ENCODE measurements at regions not wholly inside any gene's neighbourhood (a gene's known extent, or its start where the extent isn't known, plus 50 kb on each side); places are given as distances from the start of the nearest gene placed in this dataset.

DNA sequence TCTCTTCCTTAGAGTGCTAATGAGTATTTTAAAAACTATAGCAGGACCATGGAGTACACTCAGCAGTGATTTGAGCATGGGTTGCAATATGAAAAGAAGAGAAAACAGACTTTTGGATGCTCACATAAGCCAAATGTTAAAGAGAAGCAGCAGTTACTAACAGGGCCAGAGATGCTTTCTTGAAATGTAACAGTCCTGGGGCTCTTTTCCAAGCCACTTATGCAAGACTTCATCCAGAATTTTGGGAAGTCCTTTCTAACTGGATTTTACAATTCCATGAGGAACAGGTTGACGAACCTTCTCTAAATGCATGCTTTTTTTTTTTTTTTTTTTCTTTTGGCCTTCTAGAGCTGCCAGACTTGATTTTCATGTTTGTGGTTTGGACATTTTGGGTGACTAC, 282.0 kb downstream of the SEC23IP start:
- no peak for DNase-seq

DNA sequence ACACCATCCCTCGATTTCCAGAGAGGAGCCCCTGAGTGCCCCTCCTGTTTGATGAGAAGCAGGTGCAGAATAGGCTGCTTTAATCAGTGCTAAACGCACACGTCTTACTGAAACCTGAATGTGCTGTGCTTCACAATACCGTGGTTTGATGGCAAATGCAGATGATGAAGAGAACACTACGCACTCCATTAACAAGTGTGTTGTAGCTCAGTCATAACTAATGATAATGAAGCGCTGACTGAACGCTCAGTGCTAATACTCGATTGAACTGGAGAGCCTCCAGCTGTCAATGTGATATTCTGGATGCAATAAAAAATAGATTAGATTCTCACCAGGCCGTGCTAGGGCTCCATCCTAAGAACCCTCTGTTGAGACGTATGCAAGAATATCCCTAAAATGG, 279.7 kb upstream of the PLPP4 start:
- Histone ChIP-seq H4K20me1 (ENCODE audit: insufficient read depth) (no peaks in the 10 kb centered on the region), H3K36me3 (replicated peaks in 1 of 2; ENCODE audit: control insufficient read depth in 1 of 2, insufficient read depth in 2 of 2, low read length in 1 of 2) (no peaks in the 10 kb centered on the region), H2AFZ (ENCODE audit: low read depth) (no peak overlapping the region), H3K9ac (no peak overlapping the region), H3K27ac (ENCODE audit: low read depth in 2 of 2, low read length in 1 of 2) (no peak overlapping the region), H3K4me2 (no peak overlapping the region), H3K4me1 (ENCODE audit: control insufficient read depth in 1 of 2, insufficient read depth in 2 of 2, low read depth in 1 of 2, low read length in 1 of 2) (no peaks in the 10 kb centered on the region), H3F3A (replicated peaks; ENCODE audit: insufficient read depth) (no peaks in the 10 kb centered on the region), H3K4me3 (ENCODE audit: low read depth in 2 of 2, low read length in 1 of 2) (no peak overlapping the region), H3K9me2 (no peaks in the 10 kb centered on the region), H3K79me2 (ENCODE audit: insufficient read depth) (no peaks in the 10 kb centered on the region), H3K27me3 (ENCODE audit: insufficient read depth) (no peaks in the 10 kb centered on the region), H3K9me3 (no peaks in the 10 kb centered on the region)
- WGBS (ENCODE audit: low lambda C conversion rate), result 60% methylated on average over 10 of the region's 10 CpGs
- no peak for DNase-seq
- CTCF ChIA-PET, result no interaction called here
- POLR2A ChIA-PET, result no interaction called here
- TF ChIP-seq CHD2 (IDR thresholded peaks at IDR 0.05; ENCODE audit: low read length, partially characterized antibody) (no peak), YY1 (IDR thresholded peaks at IDR 0.05; ENCODE audit: low read depth) (no peak), GATA2 (CRISPR knock-in tag; IDR thresholded peaks at IDR 0.05) (no peak), MXI1 (IDR thresholded peaks at IDR 0.05; ENCODE audit: low read depth, low read length) (no peak), TAF1 (IDR thresholded peaks at IDR 0.05; ENCODE audit: borderline replicate concordance, low read depth, low read length) (no peak), TCF12 (IDR thresholded peaks at IDR 0.05) (no peak), TEAD4 (IDR thresholded peaks at IDR 0.05; ENCODE audit: borderline replicate concordance, insufficient read depth) (no peak), MEF2A (IDR thresholded peaks at IDR 0.05; ENCODE audit: borderline replicate concordance, low read depth) (no peak), RFX5 (IDR thresholded peaks at IDR 0.05; ENCODE audit: low read length) (no peak), SIN3A (IDR thresholded peaks at IDR 0.05; ENCODE audit: borderline replicate concordance, low read depth, low read length) (no peak)
- TF ChIP-seq, protein P1, sequence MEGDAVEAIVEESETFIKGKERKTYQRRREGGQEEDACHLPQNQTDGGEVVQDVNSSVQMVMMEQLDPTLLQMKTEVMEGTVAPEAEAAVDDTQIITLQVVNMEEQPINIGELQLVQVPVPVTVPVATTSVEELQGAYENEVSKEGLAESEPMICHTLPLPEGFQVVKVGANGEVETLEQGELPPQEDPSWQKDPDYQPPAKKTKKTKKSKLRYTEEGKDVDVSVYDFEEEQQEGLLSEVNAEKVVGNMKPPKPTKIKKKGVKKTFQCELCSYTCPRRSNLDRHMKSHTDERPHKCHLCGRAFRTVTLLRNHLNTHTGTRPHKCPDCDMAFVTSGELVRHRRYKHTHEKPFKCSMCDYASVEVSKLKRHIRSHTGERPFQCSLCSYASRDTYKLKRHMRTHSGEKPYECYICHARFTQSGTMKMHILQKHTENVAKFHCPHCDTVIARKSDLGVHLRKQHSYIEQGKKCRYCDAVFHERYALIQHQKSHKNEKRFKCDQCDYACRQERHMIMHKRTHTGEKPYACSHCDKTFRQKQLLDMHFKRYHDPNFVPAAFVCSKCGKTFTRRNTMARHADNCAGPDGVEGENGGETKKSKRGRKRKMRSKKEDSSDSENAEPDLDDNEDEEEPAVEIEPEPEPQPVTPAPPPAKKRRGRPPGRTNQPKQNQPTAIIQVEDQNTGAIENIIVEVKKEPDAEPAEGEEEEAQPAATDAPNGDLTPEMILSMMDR (IDR thresholded peaks at IDR 0.05), result no peak
- TF ChIP-seq, protein P2, sequence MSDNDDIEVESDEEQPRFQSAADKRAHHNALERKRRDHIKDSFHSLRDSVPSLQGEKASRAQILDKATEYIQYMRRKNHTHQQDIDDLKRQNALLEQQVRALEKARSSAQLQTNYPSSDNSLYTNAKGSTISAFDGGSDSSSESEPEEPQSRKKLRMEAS (IDR thresholded peaks at IDR 0.05; ENCODE audit: low read depth), result no peak
- TF ChIP-seq, protein P3, sequence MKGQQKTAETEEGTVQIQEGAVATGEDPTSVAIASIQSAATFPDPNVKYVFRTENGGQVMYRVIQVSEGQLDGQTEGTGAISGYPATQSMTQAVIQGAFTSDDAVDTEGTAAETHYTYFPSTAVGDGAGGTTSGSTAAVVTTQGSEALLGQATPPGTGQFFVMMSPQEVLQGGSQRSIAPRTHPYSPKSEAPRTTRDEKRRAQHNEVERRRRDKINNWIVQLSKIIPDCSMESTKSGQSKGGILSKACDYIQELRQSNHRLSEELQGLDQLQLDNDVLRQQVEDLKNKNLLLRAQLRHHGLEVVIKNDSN (IDR thresholded peaks at IDR 0.05; ENCODE audit: borderline replicate concordance, low read depth), result no peak
- TF ChIP-seq, protein P4, sequence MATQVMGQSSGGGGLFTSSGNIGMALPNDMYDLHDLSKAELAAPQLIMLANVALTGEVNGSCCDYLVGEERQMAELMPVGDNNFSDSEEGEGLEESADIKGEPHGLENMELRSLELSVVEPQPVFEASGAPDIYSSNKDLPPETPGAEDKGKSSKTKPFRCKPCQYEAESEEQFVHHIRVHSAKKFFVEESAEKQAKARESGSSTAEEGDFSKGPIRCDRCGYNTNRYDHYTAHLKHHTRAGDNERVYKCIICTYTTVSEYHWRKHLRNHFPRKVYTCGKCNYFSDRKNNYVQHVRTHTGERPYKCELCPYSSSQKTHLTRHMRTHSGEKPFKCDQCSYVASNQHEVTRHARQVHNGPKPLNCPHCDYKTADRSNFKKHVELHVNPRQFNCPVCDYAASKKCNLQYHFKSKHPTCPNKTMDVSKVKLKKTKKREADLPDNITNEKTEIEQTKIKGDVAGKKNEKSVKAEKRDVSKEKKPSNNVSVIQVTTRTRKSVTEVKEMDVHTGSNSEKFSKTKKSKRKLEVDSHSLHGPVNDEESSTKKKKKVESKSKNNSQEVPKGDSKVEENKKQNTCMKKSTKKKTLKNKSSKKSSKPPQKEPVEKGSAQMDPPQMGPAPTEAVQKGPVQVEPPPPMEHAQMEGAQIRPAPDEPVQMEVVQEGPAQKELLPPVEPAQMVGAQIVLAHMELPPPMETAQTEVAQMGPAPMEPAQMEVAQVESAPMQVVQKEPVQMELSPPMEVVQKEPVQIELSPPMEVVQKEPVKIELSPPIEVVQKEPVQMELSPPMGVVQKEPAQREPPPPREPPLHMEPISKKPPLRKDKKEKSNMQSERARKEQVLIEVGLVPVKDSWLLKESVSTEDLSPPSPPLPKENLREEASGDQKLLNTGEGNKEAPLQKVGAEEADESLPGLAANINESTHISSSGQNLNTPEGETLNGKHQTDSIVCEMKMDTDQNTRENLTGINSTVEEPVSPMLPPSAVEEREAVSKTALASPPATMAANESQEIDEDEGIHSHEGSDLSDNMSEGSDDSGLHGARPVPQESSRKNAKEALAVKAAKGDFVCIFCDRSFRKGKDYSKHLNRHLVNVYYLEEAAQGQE (IDR thresholded peaks at IDR 0.05; ENCODE audit: low read depth, low read length), result no peak

More for the DNA sequence above, 282.0 kb downstream of the SEC23IP start:
- CTCF ChIA-PET, result interaction anchor here (0.6 kb wide), 1 partner anchor 546 kb away, joined by 4 read pairs; no protein-coding TSS in a partner anchor
- no peaks in the 10 kb centered on the region for H3K4me1 ChIP-seq (ENCODE audit: control insufficient read depth in 1 of 2, insufficient read depth in 2 of 2, low read depth in 1 of 2, low read length in 1 of 2)
- H3K4me3 ChIP-seq (ENCODE audit: low read depth in 2 of 2, low read length in 1 of 2), result no peak overlapping the region
- POLR2A ChIA-PET, result no interaction called here
- H3K9ac ChIP-seq, result no peak overlapping the region
- H3K27me3 ChIP-seq (ENCODE audit: insufficient read depth), result no peaks in the 10 kb centered on the region
- no peaks in the 10 kb centered on the region for H3K36me3 ChIP-seq (replicated peaks in 1 of 2; ENCODE audit: control insufficient read depth in 1 of 2, insufficient read depth in 2 of 2, low read length in 1 of 2)
- 40% methylated on average over 1 of the region's 1 CpG for WGBS (ENCODE audit: low lambda C conversion rate)
- TF ChIP-seq RAD21 (IDR thresholded peaks at IDR 0.05; ENCODE audit: low read length), result no peak
- no peak for TF ChIP-seq RCOR1 (IDR thresholded peaks at IDR 0.05; ENCODE audit: low read length)
- TF ChIP-seq, protein P5, sequence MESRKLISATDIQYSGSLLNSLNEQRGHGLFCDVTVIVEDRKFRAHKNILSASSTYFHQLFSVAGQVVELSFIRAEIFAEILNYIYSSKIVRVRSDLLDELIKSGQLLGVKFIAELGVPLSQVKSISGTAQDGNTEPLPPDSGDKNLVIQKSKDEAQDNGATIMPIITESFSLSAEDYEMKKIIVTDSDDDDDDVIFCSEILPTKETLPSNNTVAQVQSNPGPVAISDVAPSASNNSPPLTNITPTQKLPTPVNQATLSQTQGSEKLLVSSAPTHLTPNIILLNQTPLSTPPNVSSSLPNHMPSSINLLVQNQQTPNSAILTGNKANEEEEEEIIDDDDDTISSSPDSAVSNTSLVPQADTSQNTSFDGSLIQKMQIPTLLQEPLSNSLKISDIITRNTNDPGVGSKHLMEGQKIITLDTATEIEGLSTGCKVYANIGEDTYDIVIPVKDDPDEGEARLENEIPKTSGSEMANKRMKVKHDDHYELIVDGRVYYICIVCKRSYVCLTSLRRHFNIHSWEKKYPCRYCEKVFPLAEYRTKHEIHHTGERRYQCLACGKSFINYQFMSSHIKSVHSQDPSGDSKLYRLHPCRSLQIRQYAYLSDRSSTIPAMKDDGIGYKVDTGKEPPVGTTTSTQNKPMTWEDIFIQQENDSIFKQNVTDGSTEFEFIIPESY (IDR thresholded peaks at IDR 0.05; ENCODE audit: borderline replicate concordance, low read depth), result no peak
- no peak for TF ChIP-seq FOXJ3 (CRISPR knock-in tag; IDR thresholded peaks at IDR 0.05)
- TF ChIP-seq NRF1 (IDR thresholded peaks at IDR 0.05; ENCODE audit: low read depth, low read length), result no peak
- TF ChIP-seq NFIC (IDR thresholded peaks at IDR 0.05; ENCODE audit: borderline replicate concordance), result no peak
- no peak for TF ChIP-seq POLR2AphosphoS5 (IDR thresholded peaks at IDR 0.05; ENCODE audit: low read depth, low read length)
- TF ChIP-seq TCF12 (IDR thresholded peaks at IDR 0.05), result no peak
- no peak for TF ChIP-seq TAF1 (IDR thresholded peaks at IDR 0.05; ENCODE audit: borderline replicate concordance, low read depth, low read length)
- TF ChIP-seq SMC3 (IDR thresholded peaks at IDR 0.05; ENCODE audit: low read depth, low read length), result no peak
- no peak for TF ChIP-seq YY1 (IDR thresholded peaks at IDR 0.05; ENCODE audit: low read depth)
- TF ChIP-seq EZH2phosphoT487 (IDR thresholded peaks at IDR 0.05; ENCODE audit: borderline replicate concordance, low read depth), result no peak
- no peak for TF ChIP-seq ELF1 (IDR thresholded peaks at IDR 0.05)
- H3K9me3 ChIP-seq, result no peaks in the 10 kb centered on the region
- no peak overlapping the region for H3K4me2 ChIP-seq
- H3K9me2 ChIP-seq, result no peaks in the 10 kb centered on the region
- no peaks in the 10 kb centered on the region for H3K79me2 ChIP-seq (ENCODE audit: insufficient read depth)
- H4K20me1 ChIP-seq (ENCODE audit: insufficient read depth), result no peaks in the 10 kb centered on the region
- no peak overlapping the region for H2AFZ ChIP-seq (ENCODE audit: low read depth)
- no peaks in the 10 kb centered on the region for H3F3A ChIP-seq (replicated peaks; ENCODE audit: insufficient read depth)
- no peak overlapping the region for H3K27ac ChIP-seq (ENCODE audit: low read depth in 2 of 2, low read length in 1 of 2)
